Loucy (cell line): ENCODE measurements at regions not wholly inside any gene's neighbourhood (a gene's known extent, or its start where the extent isn't known, plus 50 kb on each side); places are given as distances from the start of the nearest gene placed in this dataset.

Source experiments
- EZH2phosphoT487 ChIP-seq: fragments of 200-600 bp; IDR thresholded peaks from 2 replicates; pipeline ENCODE4 v1.6.1; 2018; ENCODE audit warnings: antibody characterized with exemption, mild to moderate bottlenecking, moderate library complexity, borderline replicate concordance
- TF ChIP-seq, protein P1 (sequence below): fragments of 200-600 bp; sonication (generic); conservative IDR thresholded peaks from 2 replicates; pipeline ENCODE4 v1.5.1; 2014; ENCODE audit warnings: mild to moderate bottlenecking, antibody characterized with exemption, low read length

DNA sequence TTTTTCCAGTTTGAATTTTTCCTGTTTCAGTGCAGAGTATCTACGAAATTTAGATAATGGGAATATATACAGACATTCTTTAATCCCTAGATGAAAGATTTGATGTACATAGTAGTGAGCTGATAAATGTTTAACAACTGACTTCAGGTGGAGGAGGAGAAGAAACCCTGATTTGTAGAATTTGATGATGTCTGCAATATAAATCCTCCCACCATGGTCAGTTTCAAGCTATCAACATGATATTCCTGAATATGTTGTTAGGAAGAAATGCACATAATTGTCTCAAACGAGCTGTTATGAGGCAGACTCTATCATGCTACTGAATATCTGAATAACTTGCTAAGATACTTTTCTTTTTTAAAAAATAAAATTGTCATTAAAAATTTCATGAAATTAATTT lies 629.3 kb upstream of the LRRN3 start:
- TF ChIP-seq, protein P1, sequence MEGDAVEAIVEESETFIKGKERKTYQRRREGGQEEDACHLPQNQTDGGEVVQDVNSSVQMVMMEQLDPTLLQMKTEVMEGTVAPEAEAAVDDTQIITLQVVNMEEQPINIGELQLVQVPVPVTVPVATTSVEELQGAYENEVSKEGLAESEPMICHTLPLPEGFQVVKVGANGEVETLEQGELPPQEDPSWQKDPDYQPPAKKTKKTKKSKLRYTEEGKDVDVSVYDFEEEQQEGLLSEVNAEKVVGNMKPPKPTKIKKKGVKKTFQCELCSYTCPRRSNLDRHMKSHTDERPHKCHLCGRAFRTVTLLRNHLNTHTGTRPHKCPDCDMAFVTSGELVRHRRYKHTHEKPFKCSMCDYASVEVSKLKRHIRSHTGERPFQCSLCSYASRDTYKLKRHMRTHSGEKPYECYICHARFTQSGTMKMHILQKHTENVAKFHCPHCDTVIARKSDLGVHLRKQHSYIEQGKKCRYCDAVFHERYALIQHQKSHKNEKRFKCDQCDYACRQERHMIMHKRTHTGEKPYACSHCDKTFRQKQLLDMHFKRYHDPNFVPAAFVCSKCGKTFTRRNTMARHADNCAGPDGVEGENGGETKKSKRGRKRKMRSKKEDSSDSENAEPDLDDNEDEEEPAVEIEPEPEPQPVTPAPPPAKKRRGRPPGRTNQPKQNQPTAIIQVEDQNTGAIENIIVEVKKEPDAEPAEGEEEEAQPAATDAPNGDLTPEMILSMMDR: no peak
- TF ChIP-seq EZH2phosphoT487: no peak
